Parathyroid adenoma (tissue), 2 donors: ENCODE measurements at regions not wholly inside any gene's neighbourhood (a gene's known extent, or its start where the extent isn't known, plus 50 kb on each side); places are given as distances from the start of the nearest gene placed in this dataset.

Experiments
- H2AFZ ChIP-seq: fragments of 300-600 bp; sonication (generic); one replicate; pipeline ENCODE4 v1.7.0; 2017; ENCODE audit warnings: antibody characterized with exemption, mild to moderate bottlenecking
- H3K27ac ChIP-seq: fragments of 300-600 bp; sonication (generic); one replicate; pipeline ENCODE4 v1.7.0; 2017
- H3K27me3 ChIP-seq: fragments of 300-600 bp; sonication (generic); one replicate; pipeline ENCODE4 v1.7.0; 2017; ENCODE audit warnings: low read length; ENCODE audit not compliant: control insufficient read depth, insufficient read depth
- H3K36me3 ChIP-seq: fragments of 300-600 bp; sonication (generic); one replicate; pipeline ENCODE4 v1.7.0; 2017; ENCODE audit warnings: low read length; ENCODE audit not compliant: control insufficient read depth, insufficient read depth
- H3K4me1 ChIP-seq: fragments of 300-600 bp; sonication (generic); one replicate; pipeline ENCODE4 v1.7.0; 2017; ENCODE audit warnings: control low read depth
- H3K4me2 ChIP-seq: fragments of 300-600 bp; sonication (generic); one replicate; pipeline ENCODE4 v1.7.0; 2017; ENCODE audit warnings: low read length
- H3K4me3 ChIP-seq: fragments of 300-600 bp; sonication (generic); one replicate; pipeline ENCODE4 v1.7.0; 2017; ENCODE audit warnings: low read depth, low read length
- H3K79me2 ChIP-seq: fragments of 300-600 bp; sonication (generic); one replicate; pipeline ENCODE4 v1.7.0; 2017; ENCODE audit warnings: control low read depth
- H3K9ac ChIP-seq: fragments of 300-600 bp; sonication (generic); one replicate; pipeline ENCODE4 v1.7.0; 2017; ENCODE audit warnings: mild to moderate bottlenecking
- H3K9me3 ChIP-seq: fragments of 300-600 bp; sonication (generic); one replicate; pipeline ENCODE4 v1.7.0; 2017; ENCODE audit warnings: low read length; ENCODE audit not compliant: control insufficient read depth
- CTCF ChIP-seq: fragments of 300-600 bp; sonication (generic); IDR thresholded peaks from one replicate; pipeline ENCODE4 v1.7.0; 2017; ENCODE audit warnings: antibody characterized with exemption, mild to moderate bottlenecking
- donor health status: primary hyperparathyroidism.

- no peak for TF ChIP-seq CTCF
- Histone ChIP-seq H3K27ac (no peak overlapping the region), H3K79me2 (no peaks in the 10 kb centered on the region), H3K4me1 (no peaks in the 10 kb centered on the region), H3K9me3 (peaks cover 2% of the 10 kb centered on the region), H3K27me3 (no peaks in the 10 kb centered on the region), H3K36me3 (no peaks in the 10 kb centered on the region), H3K4me3 (no peak overlapping the region), H2AFZ (no peak overlapping the region), H3K9ac (no peak overlapping the region), H3K4me2 (no peak overlapping the region)
These were observed 298.0 kb downstream of the MAP2K4 start for GRCh38 chr17:12318571-12319266.

- Histone ChIP-seq H3K36me3 (no peaks in the 10 kb centered on the region), H3K9ac (no peak overlapping the region), H2AFZ (no peak overlapping the region), H3K4me1 (no peaks in the 10 kb centered on the region), H3K4me2 (no peak overlapping the region), H3K4me3 (no peak overlapping the region), H3K9me3 (no peaks in the 10 kb centered on the region), H3K27me3 (no peaks in the 10 kb centered on the region), H3K79me2 (no peaks in the 10 kb centered on the region), H3K27ac (no peak overlapping the region)
- no peak for TF ChIP-seq CTCF
These were observed 299.6 kb downstream of the MAP2K4 start for GRCh38 chr17:12320286-12320685.

GRCh38 chr17:12328204-12328603 is 307.5 kb downstream of the MAP2K4 start:
- H3K9me3 ChIP-seq: no peaks in the 10 kb centered on the region
- no peaks in the 10 kb centered on the region for H3K27me3 ChIP-seq
- no peak overlapping the region for H3K4me3 ChIP-seq
- no peak overlapping the region for H3K27ac ChIP-seq
- no peak overlapping the region for H3K9ac ChIP-seq
- no peak overlapping the region for H3K4me2 ChIP-seq
- no peak overlapping the region for H2AFZ ChIP-seq
- H3K36me3 ChIP-seq: no peaks in the 10 kb centered on the region
- TF ChIP-seq CTCF: no peak
- H3K79me2 ChIP-seq: no peaks in the 10 kb centered on the region
- H3K4me1 ChIP-seq: no peaks in the 10 kb centered on the region

DNA sequence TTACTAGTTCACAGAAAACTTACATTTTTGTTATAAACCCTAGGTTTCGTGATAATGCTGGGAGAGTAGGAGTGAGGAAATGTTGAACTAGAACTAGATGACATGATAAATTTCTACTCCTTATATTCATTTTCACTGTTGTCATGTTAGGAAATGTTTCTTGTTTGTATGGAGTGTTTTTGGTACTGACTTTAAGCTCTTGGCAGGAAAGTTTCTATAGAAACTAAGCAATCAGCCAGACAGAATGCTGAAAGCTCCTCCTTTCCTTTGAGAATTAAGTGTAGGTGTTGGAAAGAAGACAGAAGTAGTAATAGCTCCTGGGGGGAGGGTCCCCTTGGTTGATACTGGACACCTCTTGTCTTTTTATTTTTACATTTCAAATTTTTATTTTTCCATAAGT is 309.8 kb downstream of the MAP2K4 start:
- no peak for TF ChIP-seq CTCF
- no peaks in the 10 kb centered on the region for H3K36me3 ChIP-seq
- H3K4me2 ChIP-seq: no peak overlapping the region
- H2AFZ ChIP-seq: no peak overlapping the region
- no peak overlapping the region for H3K27ac ChIP-seq
- H3K4me3 ChIP-seq: no peak overlapping the region
- H3K9ac ChIP-seq: no peak overlapping the region
- H3K9me3 ChIP-seq: no peaks in the 10 kb centered on the region
- no peaks in the 10 kb centered on the region for H3K79me2 ChIP-seq
- H3K27me3 ChIP-seq: no peaks in the 10 kb centered on the region
- no peaks in the 10 kb centered on the region for H3K4me1 ChIP-seq

- H3K9me3 ChIP-seq: no peaks in the 10 kb centered on the region
- H3K4me1 ChIP-seq: no peaks in the 10 kb centered on the region
- no peak for TF ChIP-seq CTCF
- H3K4me2 ChIP-seq: no peak overlapping the region
- H3K27ac ChIP-seq: no peak overlapping the region
- H3K36me3 ChIP-seq: no peaks in the 10 kb centered on the region
- no peaks in the 10 kb centered on the region for H3K27me3 ChIP-seq
- H3K79me2 ChIP-seq: no peaks in the 10 kb centered on the region
- H2AFZ ChIP-seq: no peak overlapping the region
- H3K9ac ChIP-seq: no peak overlapping the region
- H3K4me3 ChIP-seq: no peak overlapping the region
These were observed 320.7 kb downstream of the MAP2K4 start for GRCh38 chr17:12341328-12341727.
